ENCODE measurements at regions not wholly inside any gene's neighbourhood (a gene's known extent, or its start where the extent isn't known, plus 50 kb on each side); places are given as distances from the start of the nearest gene placed in this dataset.

- Histone ChIP-seq H3K36me3 (ENCODE audit: insufficient read depth, low read length) (no peaks in the 10 kb centered on the region), H3K4me2 (ENCODE audit: low read length) (no peak overlapping the region), H3K79me2 (ENCODE audit: insufficient read depth, low read depth, low read length) (no peaks in the 10 kb centered on the region), H3K9me3 (ENCODE audit: low read length) (no peaks in the 10 kb centered on the region), H2AFZ (ENCODE audit: low read length) (no peak overlapping the region), H3K4me3 (ENCODE audit: low read depth, low read length, poor library complexity, severe bottlenecking) (no peak overlapping the region), H3K4me1 (ENCODE audit: insufficient read depth, low read length, poor library complexity, severe bottlenecking) (no peaks in the 10 kb centered on the region), H3K27ac (ENCODE audit: low read depth, low read length, poor library complexity, severe bottlenecking) (no peak overlapping the region), H3K9me2 (ENCODE audit: insufficient read depth, low read length) (no peaks in the 10 kb centered on the region), H4K20me1 (ENCODE audit: insufficient read depth, low read length) (no peaks in the 10 kb centered on the region)
- POLR2A ChIA-PET, result interaction anchor here (0.8 kb wide), 1 partner anchor 41 kb away, joined by 3 read pairs; no protein-coding TSS in a partner anchor
- no TSS peak for BruUV-seq (replicated peaks)
- TF ChIP-seq CTCF (conservative IDR thresholded peaks at IDR 0.05; ENCODE audit: low read length) (no peak), EZH2phosphoT487 (IDR thresholded peaks at IDR 0.05; ENCODE audit: borderline replicate concordance, low read depth, low read length) (no peak)
- no peak for DNase-seq (ENCODE audit: low spot score)
- CTCF ChIA-PET (ENCODE audit: unreplicated experiment), result no interaction called here
- intact Hi-C loops (cut with micrococcal nuclease; ENCODE audit: unreplicated experiment), result no loop called here
Measured at GRCh38 chr21:15240848-15241247, 176.0 kb upstream of the NRIP1 start.

GRCh38 chr21:15241997-15242736 lies 177.4 kb upstream of the NRIP1 start:
- H3K9me2 ChIP-seq (ENCODE audit: insufficient read depth, low read length), result no peaks in the 10 kb centered on the region
- no peak overlapping the region for H3K27ac ChIP-seq (ENCODE audit: low read depth, low read length, poor library complexity, severe bottlenecking)
- TF ChIP-seq EZH2phosphoT487 (IDR thresholded peaks at IDR 0.05; ENCODE audit: borderline replicate concordance, low read depth, low read length), result no peak
- no peak for TF ChIP-seq CTCF (conservative IDR thresholded peaks at IDR 0.05; ENCODE audit: low read length)
- H3K4me2 ChIP-seq (ENCODE audit: low read length), result no peak overlapping the region
- H3K79me2 ChIP-seq (ENCODE audit: insufficient read depth, low read depth, low read length), result no peaks in the 10 kb centered on the region
- H2AFZ ChIP-seq (ENCODE audit: low read length), result no peak overlapping the region
- CTCF ChIA-PET (ENCODE audit: unreplicated experiment), result no interaction called here
- no peaks in the 10 kb centered on the region for H3K4me1 ChIP-seq (ENCODE audit: insufficient read depth, low read length, poor library complexity, severe bottlenecking)
- POLR2A ChIA-PET, result interaction anchor here (0.6 kb wide), 1 partner anchor 56 kb away, joined by 3 read pairs; no protein-coding TSS in a partner anchor
- no peaks in the 10 kb centered on the region for H3K36me3 ChIP-seq (ENCODE audit: insufficient read depth, low read length)
- no TSS peak for BruUV-seq (replicated peaks)
- H4K20me1 ChIP-seq (ENCODE audit: insufficient read depth, low read length), result no peaks in the 10 kb centered on the region
- intact Hi-C loops (cut with micrococcal nuclease; ENCODE audit: unreplicated experiment), result no loop called here
- H3K4me3 ChIP-seq (ENCODE audit: low read depth, low read length, poor library complexity, severe bottlenecking), result no peak overlapping the region
- no peak for DNase-seq (ENCODE audit: low spot score)
- no peaks in the 10 kb centered on the region for H3K9me3 ChIP-seq (ENCODE audit: low read length)

- intact Hi-C loops (cut with micrococcal nuclease; ENCODE audit: unreplicated experiment), result no loop called here
- H3K4me2 ChIP-seq (ENCODE audit: low read length), result no peak overlapping the region
- no peak overlapping the region for H3K4me3 ChIP-seq (ENCODE audit: low read depth, low read length, poor library complexity, severe bottlenecking)
- H2AFZ ChIP-seq (ENCODE audit: low read length), result no peak overlapping the region
- no peaks in the 10 kb centered on the region for H4K20me1 ChIP-seq (ENCODE audit: insufficient read depth, low read length)
- TF ChIP-seq EZH2phosphoT487 (IDR thresholded peaks at IDR 0.05; ENCODE audit: borderline replicate concordance, low read depth, low read length), result no peak
- TF ChIP-seq CTCF (conservative IDR thresholded peaks at IDR 0.05; ENCODE audit: low read length), result no peak
- no peaks in the 10 kb centered on the region for H3K4me1 ChIP-seq (ENCODE audit: insufficient read depth, low read length, poor library complexity, severe bottlenecking)
- H3K79me2 ChIP-seq (ENCODE audit: insufficient read depth, low read depth, low read length), result no peaks in the 10 kb centered on the region
- H3K36me3 ChIP-seq (ENCODE audit: insufficient read depth, low read length), result no peaks in the 10 kb centered on the region
- H3K27ac ChIP-seq (ENCODE audit: low read depth, low read length, poor library complexity, severe bottlenecking), result no peak overlapping the region
- DNase-seq (ENCODE audit: low spot score), result no peak
- no peaks in the 10 kb centered on the region for H3K9me2 ChIP-seq (ENCODE audit: insufficient read depth, low read length)
- BruUV-seq (replicated peaks), result no TSS peak
- POLR2A ChIA-PET, result no interaction called here
- no peaks in the 10 kb centered on the region for H3K9me3 ChIP-seq (ENCODE audit: low read length)
- CTCF ChIA-PET (ENCODE audit: unreplicated experiment), result no interaction called here
Measured at GRCh38 chr21:15242906-15243305, 178.1 kb upstream of the NRIP1 start.

Measured in OCI-LY7 (cell line).